Fibroblast of pulmonary artery (primary cell): ENCODE measurements at regions not wholly inside any gene's neighbourhood (a gene's known extent, or its start where the extent isn't known, plus 50 kb on each side); places are given as distances from the start of the nearest gene placed in this dataset.

Source experiments
- DNase-seq: peaks from one replicate; pipeline ENCODE4 v3.0.0-alpha.2; 2010; ENCODE audit warnings: low read depth
- H3K4me3 ChIP-seq: replicated peaks from 2 replicates; pipeline ENCODE4 v1.5.1; 2011; ENCODE audit warnings: low read depth, mild to moderate bottlenecking, control low read depth, low read length, moderate library complexity
- TF ChIP-seq, protein P1 (sequence below): IDR thresholded peaks from 2 replicates; pipeline ENCODE4 v1.5.1; 2011; ENCODE audit warnings: mild to moderate bottlenecking, control low read depth, low read length, inconsistent platforms; ENCODE audit errors: missing control alignments

GRCh38 chr1:222953585-222953984, 138.7 kb downstream of the DISP1 start:
- H3K4me3 ChIP-seq, result no peak overlapping the region
- DNase-seq, result no peak
- TF ChIP-seq, protein P1, sequence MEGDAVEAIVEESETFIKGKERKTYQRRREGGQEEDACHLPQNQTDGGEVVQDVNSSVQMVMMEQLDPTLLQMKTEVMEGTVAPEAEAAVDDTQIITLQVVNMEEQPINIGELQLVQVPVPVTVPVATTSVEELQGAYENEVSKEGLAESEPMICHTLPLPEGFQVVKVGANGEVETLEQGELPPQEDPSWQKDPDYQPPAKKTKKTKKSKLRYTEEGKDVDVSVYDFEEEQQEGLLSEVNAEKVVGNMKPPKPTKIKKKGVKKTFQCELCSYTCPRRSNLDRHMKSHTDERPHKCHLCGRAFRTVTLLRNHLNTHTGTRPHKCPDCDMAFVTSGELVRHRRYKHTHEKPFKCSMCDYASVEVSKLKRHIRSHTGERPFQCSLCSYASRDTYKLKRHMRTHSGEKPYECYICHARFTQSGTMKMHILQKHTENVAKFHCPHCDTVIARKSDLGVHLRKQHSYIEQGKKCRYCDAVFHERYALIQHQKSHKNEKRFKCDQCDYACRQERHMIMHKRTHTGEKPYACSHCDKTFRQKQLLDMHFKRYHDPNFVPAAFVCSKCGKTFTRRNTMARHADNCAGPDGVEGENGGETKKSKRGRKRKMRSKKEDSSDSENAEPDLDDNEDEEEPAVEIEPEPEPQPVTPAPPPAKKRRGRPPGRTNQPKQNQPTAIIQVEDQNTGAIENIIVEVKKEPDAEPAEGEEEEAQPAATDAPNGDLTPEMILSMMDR, result no peak

- DNase-seq, result no peak
- TF ChIP-seq, protein P1, result no peak
- H3K4me3 ChIP-seq, result no peak overlapping the region
These were observed 141.1 kb downstream of the DISP1 start for GRCh38 chr1:222955964-222956363.

GRCh38 chr1:222956601-222957000, 141.8 kb downstream of the DISP1 start:
- no peak for DNase-seq
- TF ChIP-seq, protein P1, result no peak
- H3K4me3 ChIP-seq, result no peak overlapping the region

- TF ChIP-seq, protein P1, result no peak
- no peak overlapping the region for H3K4me3 ChIP-seq
- DNase-seq, result no peak
These were observed 152.8 kb downstream of the DISP1 start for GRCh38 chr1:222967466-222968240.

DNA sequence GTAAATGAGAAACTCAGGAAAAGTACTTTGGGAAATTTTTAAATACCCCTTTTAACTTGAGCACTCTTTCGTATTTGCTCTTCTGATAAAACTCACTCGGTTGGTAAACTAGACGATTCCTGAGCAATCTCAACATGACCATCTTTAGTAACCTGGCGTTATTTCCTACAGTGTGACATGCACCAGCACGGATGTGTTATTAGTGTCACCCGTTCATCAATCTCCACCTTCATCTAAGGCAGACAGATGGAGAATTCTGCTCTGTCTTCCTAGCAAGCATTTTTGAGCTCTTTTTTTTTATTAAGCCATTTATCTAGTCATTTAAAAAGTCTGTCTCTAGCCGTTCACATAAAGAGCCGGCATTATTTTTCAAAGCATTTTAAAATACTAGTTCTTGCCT, 155.2 kb downstream of the DISP1 start:
- DNase-seq, result no peak
- TF ChIP-seq, protein P1, result no peak
- no peak overlapping the region for H3K4me3 ChIP-seq

GRCh38 chr1:222970711-222971110, 155.9 kb downstream of the DISP1 start:
- no peak for DNase-seq
- H3K4me3 ChIP-seq, result no peak overlapping the region
- TF ChIP-seq, protein P1, result no peak

GRCh38 chr1:222971146-222971545, 156.3 kb downstream of the DISP1 start:
- TF ChIP-seq, protein P1, result no peak
- DNase-seq, result no peak
- H3K4me3 ChIP-seq, result no peak overlapping the region
